ENCODE measurements at regions not wholly inside any gene's neighbourhood (a gene's known extent, or its start where the extent isn't known, plus 50 kb on each side); places are given as distances from the start of the nearest gene placed in this dataset.

DNA sequence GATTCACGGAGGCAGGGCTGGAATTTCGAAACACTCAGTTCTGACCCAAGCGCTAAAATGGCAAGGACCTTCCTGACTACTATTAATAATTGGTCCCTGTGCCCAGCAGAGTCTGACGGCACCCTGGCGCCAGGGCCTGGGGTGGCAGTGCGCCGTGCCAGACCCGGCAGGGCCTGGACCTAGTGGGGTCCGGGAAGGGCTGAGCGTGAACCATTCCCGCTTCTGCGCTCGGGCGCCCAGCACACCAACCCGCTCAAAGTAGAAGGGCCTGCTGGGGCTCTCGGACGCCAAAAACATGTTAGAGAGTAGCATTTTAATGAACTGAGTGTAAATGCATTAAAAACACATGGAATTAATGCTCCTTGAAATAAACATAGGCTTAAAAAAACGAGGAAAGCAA lies 346.7 kb upstream of the SFRP2 start:
- TF ChIP-seq, protein P1, sequence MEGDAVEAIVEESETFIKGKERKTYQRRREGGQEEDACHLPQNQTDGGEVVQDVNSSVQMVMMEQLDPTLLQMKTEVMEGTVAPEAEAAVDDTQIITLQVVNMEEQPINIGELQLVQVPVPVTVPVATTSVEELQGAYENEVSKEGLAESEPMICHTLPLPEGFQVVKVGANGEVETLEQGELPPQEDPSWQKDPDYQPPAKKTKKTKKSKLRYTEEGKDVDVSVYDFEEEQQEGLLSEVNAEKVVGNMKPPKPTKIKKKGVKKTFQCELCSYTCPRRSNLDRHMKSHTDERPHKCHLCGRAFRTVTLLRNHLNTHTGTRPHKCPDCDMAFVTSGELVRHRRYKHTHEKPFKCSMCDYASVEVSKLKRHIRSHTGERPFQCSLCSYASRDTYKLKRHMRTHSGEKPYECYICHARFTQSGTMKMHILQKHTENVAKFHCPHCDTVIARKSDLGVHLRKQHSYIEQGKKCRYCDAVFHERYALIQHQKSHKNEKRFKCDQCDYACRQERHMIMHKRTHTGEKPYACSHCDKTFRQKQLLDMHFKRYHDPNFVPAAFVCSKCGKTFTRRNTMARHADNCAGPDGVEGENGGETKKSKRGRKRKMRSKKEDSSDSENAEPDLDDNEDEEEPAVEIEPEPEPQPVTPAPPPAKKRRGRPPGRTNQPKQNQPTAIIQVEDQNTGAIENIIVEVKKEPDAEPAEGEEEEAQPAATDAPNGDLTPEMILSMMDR (IDR thresholded peaks at IDR 0.05) = no peak
- TF ChIP-seq POLR2A (IDR thresholded peaks at IDR 0.05) = no peak
